ENCODE measurements at regions not wholly inside any gene's neighbourhood (a gene's known extent, or its start where the extent isn't known, plus 50 kb on each side); places are given as distances from the start of the nearest gene placed in this dataset.
A peak's percentile ranks its signal among the peaks of the same experiment; 100 is the strongest.

GRCh38 chr14:85413836-85414526 is 116.0 kb upstream of the FLRT2 start:
- Histone ChIP-seq H3K9me3 (no peaks in the 10 kb centered on the region), H3K27me3 (no peaks in the 10 kb centered on the region), H3K4me3 (no peak overlapping the region), H3K4me1 (peaks cover 0 to 13% (median 8%) of the 10 kb centered on the region in 4 donors), H3K36me3 (no peaks in the 10 kb centered on the region), H3K27ac (no peak overlapping the region)
- WGBS, 2 donors = 60 to 70% methylated on average over 5 of the region's 5 CpGs
- no peak for DNase-seq
- TF ChIP-seq POLR2A (IDR thresholded peaks at IDR 0.05) (no peak), EP300 (IDR thresholded peaks at IDR 0.05) (no peak), POLR2AphosphoS5 (IDR thresholded peaks at IDR 0.05) (no peak), CTCF (IDR thresholded peaks at IDR 0.05) (no peak)
- intact Hi-C loops (cut with DNase I) = no loop called here

- Histone ChIP-seq H3K4me3 (peak overlapping the region in 2 of 4 donors; percentile 6 to 7), H3K36me3 (no peaks in the 10 kb centered on the region), H3K4me1 (peaks cover 0 to 13% (median 8%) of the 10 kb centered on the region in 4 donors), H3K27me3 (no peaks in the 10 kb centered on the region), H3K27ac (peak overlapping the region in 1 of 4 donors; percentile 23), H3K9me3 (no peaks in the 10 kb centered on the region)
- TF ChIP-seq CTCF (IDR thresholded peaks at IDR 0.05) (peak in 1 of 4 experiments; percentile 19), EP300 (IDR thresholded peaks at IDR 0.05) (no peak), POLR2A (IDR thresholded peaks at IDR 0.05) (no peak), POLR2AphosphoS5 (IDR thresholded peaks at IDR 0.05) (peak in 1 of 4 donors; percentile 16)
- 65 to 72% methylated on average over 13 of the region's 13 CpGs for WGBS, 2 donors
- DNase-seq = peak; percentile 65
- intact Hi-C loops (cut with DNase I) = no loop called here
Measured at GRCh38 chr14:85415015-85415712, 114.8 kb upstream of the FLRT2 start.

- no peak overlapping the region for H3K27ac ChIP-seq
- no peak for TF ChIP-seq POLR2A (IDR thresholded peaks at IDR 0.05)
- TF ChIP-seq CTCF (IDR thresholded peaks at IDR 0.05) = no peak
- TF ChIP-seq EP300 (IDR thresholded peaks at IDR 0.05) = no peak
- no peak for TF ChIP-seq POLR2AphosphoS5 (IDR thresholded peaks at IDR 0.05)
- WGBS, 2 donors = 40 to 49% methylated on average over 2 of the region's 2 CpGs
Measured at GRCh38 chr14:85416771-85417170, 113.2 kb upstream of the FLRT2 start.

DNA sequence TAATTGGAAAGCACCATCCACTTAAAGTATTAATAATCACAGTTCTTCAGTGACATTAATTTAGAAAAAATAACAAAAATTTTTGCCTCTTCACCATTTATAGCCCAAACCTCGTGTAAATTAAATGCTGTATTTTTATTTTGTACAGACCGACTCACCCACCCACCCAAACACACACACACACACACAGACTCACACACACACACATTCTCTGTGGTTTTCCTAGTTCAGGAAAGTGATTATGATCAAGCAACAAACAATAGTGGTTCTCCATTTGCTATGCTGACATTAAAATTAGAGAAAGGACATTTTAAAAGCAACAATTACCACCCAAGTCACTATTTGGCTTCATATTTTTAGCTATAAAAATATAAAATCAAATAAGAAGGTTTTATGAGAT is 112.5 kb upstream of the FLRT2 start:
- WGBS, 2 donors = 48 to 64% methylated on average over 2 of the region's 2 CpGs
- Histone ChIP-seq H3K9me3 (no peaks in the 10 kb centered on the region), H3K4me3 (no peak overlapping the region), H3K27me3 (no peaks in the 10 kb centered on the region), H3K4me1 (peaks cover 0 to 13% (median 8%) of the 10 kb centered on the region in 4 donors), H3K27ac (no peak overlapping the region), H3K36me3 (no peaks in the 10 kb centered on the region)
- DNase-seq = no peak
- intact Hi-C loops (cut with DNase I) = no loop called here
- TF ChIP-seq POLR2A (IDR thresholded peaks at IDR 0.05) (no peak), CTCF (IDR thresholded peaks at IDR 0.05) (no peak), EP300 (IDR thresholded peaks at IDR 0.05) (no peak), POLR2AphosphoS5 (IDR thresholded peaks at IDR 0.05) (no peak)

More at GRCh38 chr14:85416771-85417170, 113.2 kb upstream of the FLRT2 start:
- Histone ChIP-seq H3K4me1 (peaks cover 0 to 13% (median 8%) of the 10 kb centered on the region in 4 donors), H3K36me3 (no peaks in the 10 kb centered on the region), H3K27me3 (no peaks in the 10 kb centered on the region), H3K9me3 (no peaks in the 10 kb centered on the region), H3K4me3 (no peak overlapping the region)
- intact Hi-C loops (cut with DNase I) = no loop called here
- DNase-seq = no peak

Measured in sigmoid colon (tissue), 6 donors.